NOMO-1 (cell line): ENCODE measurements at regions not wholly inside any gene's neighbourhood (a gene's known extent, or its start where the extent isn't known, plus 50 kb on each side); places are given as distances from the start of the nearest gene placed in this dataset.
A peak's percentile ranks its signal among the peaks of the same experiment; 100 is the strongest.
"Not testable (repeated sequence)": the region's sequence is repeated elsewhere in the genome, so short reads cannot be mapped to it uniquely, and the experiment has no call there.

Source experiments
- DNase-seq, 2 experiments: peaks; one replicate each; lab custom pipeline; 2025; ENCODE audit not compliant: unreplicated experiment in 2 of 2; lab: John Stamatoyannopoulos, UW

GRCh38 chr7:82625377-82625776, 181.8 kb upstream of the CACNA2D1 start:
- DNase-seq, result no peak

- DNase-seq, result no peak
These were observed 181.4 kb upstream of the CACNA2D1 start for GRCh38 chr7:82624965-82625364.

- no peak for DNase-seq
These were observed 180.8 kb upstream of the CACNA2D1 start for GRCh38 chr7:82624337-82624736.

- no peak for DNase-seq
These were observed 180.2 kb upstream of the CACNA2D1 start for GRCh38 chr7:82623812-82624211.

DNA sequence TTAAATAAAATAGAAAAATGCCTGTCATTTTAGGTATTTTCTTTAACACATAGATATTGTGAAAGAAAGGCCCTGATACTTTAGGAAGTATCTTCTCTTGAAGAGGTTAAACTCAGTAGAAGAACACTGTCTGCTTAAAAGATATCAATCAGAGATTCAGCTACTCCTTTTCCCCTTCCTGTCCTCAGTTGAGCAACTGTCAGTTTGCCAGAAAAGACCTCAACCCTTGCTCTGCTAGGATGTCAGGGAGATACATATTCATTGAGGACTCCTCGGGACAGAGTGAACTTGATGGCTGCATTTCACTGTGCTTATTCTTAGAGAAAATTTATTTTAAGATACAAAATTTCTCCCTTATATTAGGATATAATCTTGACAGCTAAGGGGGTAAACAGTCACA, 173.6 kb upstream of the CACNA2D1 start:
- no peak for DNase-seq

DNA sequence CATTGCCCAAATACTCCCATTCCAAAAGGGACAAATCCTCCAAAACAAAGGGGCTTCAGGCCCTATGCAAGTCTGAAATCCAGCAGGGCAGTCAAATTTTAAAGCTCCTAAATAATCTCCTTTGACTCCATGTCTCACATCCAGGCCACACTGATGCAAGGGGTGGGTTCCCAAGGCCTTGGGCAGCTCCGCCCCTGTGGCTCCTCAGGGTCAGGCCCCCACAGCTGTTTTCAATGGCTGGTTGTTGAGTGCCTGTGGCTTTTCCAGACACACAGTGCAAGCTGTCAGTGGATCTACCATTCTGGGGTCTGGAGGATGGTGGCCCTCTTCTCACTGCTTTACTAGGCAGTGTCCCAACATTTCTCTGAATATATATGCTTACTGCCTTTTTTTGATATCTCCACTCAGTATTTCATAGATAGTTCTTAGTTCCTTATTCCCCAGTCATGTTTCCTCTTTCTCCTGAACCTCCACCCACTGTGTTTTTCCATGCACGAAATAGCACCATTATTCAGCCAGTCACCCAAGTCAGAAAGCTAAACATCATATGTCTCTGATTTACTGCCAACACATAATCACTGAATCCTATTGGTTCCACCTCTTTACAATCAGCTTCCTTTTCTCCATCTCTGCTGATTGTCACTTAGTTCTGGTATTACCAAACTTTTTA, 172.6 kb upstream of the CACNA2D1 start:
- peak; percentile 85 to 99 for DNase-seq

GRCh38 chr7:82615527-82615926, 171.9 kb upstream of the CACNA2D1 start:
- DNase-seq, result peak; percentile 70 to 96

GRCh38 chr7:82609746-82610145, 166.2 kb upstream of the CACNA2D1 start:
- no peak for DNase-seq

- peak; percentile 35 to 91 for DNase-seq
These were observed 161.8 kb upstream of the CACNA2D1 start for GRCh38 chr7:82605247-82605864.

GRCh38 chr7:82602066-82602465, 158.5 kb upstream of the CACNA2D1 start:
- DNase-seq, result no peak

- DNase-seq, result no peak
These were observed 157.0 kb upstream of the CACNA2D1 start for GRCh38 chr7:82600531-82600930.

DNA sequence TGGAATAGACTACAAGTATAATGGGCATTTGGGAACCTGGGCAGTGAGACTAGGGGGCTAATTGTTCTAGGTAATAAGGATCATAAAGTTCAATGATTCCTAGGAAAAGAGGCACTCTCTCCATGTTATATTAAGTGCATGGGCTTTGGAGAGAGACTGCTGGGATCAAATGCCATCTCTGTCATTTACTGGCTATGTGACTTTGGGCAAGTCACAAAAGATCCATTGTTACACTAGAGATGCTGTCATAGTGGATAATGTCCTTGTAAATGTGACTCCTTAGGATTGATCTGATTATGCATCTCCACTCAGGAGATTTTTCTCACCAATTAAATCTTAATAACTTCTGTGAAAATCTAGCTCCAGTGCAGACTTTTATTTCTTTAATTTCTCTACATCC, 156.3 kb upstream of the CACNA2D1 start:
- DNase-seq, result no peak

- peak in 1 of 2 experiments; percentile 46 for DNase-seq
These were observed 155.4 kb upstream of the CACNA2D1 start for GRCh38 chr7:82598958-82599357.

DNA sequence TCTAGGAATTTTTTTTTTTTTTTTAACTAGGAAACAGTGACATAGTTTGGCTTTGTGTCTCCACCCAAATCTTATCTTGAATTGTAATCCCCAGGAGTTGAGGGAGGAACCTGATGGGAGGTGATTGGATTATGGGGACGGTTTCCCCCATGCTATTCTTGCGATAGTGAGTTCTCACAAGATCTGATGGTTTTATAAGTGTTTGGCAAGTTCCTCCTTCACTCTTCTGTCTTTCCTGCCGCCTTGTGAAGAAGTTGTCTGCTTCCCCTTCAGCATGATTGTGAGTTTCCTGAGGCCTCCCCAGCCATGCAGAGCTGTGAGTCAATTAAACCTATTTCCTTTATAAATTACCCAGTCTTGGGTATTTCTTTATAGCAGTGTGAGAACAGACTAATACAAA, 152.2 kb upstream of the CACNA2D1 start:
- peak; percentile 81 to 88 for DNase-seq

- no peak for DNase-seq
These were observed 151.6 kb upstream of the CACNA2D1 start for GRCh38 chr7:82595176-82595575.

GRCh38 chr7:82594665-82595064, 151.1 kb upstream of the CACNA2D1 start:
- DNase-seq, result no peak

GRCh38 chr7:82593780-82594179, 150.2 kb upstream of the CACNA2D1 start:
- no peak for DNase-seq

GRCh38 chr7:82592416-82592815, 148.8 kb upstream of the CACNA2D1 start:
- DNase-seq, result no peak

- DNase-seq, result no peak
These were observed 135.5 kb upstream of the CACNA2D1 start for GRCh38 chr7:82579047-82579446.

GRCh38 chr7:82578430-82578829, 134.9 kb upstream of the CACNA2D1 start:
- no peak for DNase-seq

- peak; percentile 67 to 92 for DNase-seq
These were observed 128.8 kb upstream of the CACNA2D1 start for GRCh38 chr7:82572195-82572880.

- not testable (repeated sequence) for DNase-seq
These were observed 127.5 kb upstream of the CACNA2D1 start for GRCh38 chr7:82571047-82571446.
